ENCODE measurements at regions not wholly inside any gene's neighbourhood (a gene's known extent, or its start where the extent isn't known, plus 50 kb on each side); places are given as distances from the start of the nearest gene placed in this dataset.

DNA sequence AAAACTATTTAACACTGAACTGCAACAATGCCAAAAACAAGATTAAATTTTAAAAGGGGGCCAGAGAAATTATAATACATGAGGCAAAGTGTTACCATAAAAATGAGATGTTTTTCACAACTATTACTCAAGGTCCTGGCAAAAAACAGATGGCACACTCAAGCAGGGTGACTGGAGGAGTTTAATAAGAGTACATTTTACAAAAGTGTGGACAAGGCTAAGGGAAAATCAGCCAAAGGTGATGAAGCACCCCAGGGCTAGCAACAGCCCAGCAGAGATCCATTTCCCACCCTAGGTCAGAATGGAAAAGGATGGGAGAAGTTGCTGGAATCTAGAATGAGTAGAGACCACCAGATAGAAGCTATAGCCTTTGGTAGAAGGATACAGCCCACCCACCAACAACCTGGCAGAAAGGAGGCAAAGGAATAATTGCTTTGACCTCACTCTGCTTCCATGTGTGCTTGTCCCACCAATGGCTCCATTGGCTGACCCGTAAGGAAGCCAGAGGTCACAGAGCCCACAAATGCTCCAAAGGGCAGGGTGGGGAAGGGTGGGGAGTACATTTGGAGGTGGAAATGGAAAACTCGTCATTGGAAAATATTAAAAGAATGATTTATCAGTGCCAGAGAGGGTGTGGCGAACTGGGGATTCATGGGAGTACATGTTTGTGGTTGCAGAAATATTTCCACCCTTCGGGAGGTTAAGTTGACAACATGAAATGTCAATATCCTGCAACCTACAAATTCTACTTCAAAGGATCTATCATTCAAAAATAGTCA lies 161.0 kb upstream of the UBE2E2 start:
- FAIRE-seq (no peak), DNase-seq (ENCODE audit: low read depth in 1 of 2, low spot score in 2 of 2) (no peak)
- no peak overlapping the region for H3K4ac ChIP-seq (replicated peaks; ENCODE audit: insufficient read length, low read depth, low read length)
- no peaks in the 10 kb centered on the region for H3K79me1 ChIP-seq (ENCODE audit: low read depth, low read length)
- no peak overlapping the region for H3K4me2 ChIP-seq (ENCODE audit: insufficient read depth in 1 of 2, low read depth in 2 of 2, low read length in 2 of 2)
- H2AK5ac ChIP-seq (ENCODE audit: low read depth, low read length): no peak overlapping the region
- no peak overlapping the region for H2BK120ac ChIP-seq (replicated peaks; ENCODE audit: low read depth, low read length)
- H3K27me3 ChIP-seq (replicated peaks in 1 of 4; ENCODE audit: control insufficient read depth in 3 of 4, extremely low read depth in 1 of 4, insufficient read depth in 3 of 4, low read length in 3 of 4): no peaks in the 10 kb centered on the region
- H3K79me2 ChIP-seq (ENCODE audit: control insufficient read depth in 1 of 2, insufficient read depth in 2 of 2, low read length in 2 of 2): no peaks in the 10 kb centered on the region
- H2BK20ac ChIP-seq (ENCODE audit: low read length): no peak overlapping the region
- H4K5ac ChIP-seq (ENCODE audit: insufficient read length, low read depth, low read length): no peak overlapping the region
- H2BK15ac ChIP-seq (ENCODE audit: low read length): no peak overlapping the region
- ChIA-PET POLR2A (ENCODE audit: partially characterized antibody) (no interaction called here), CTCF (ENCODE audit: partially characterized antibody) (interaction anchor here (1.4 kb wide), 1 partner anchor 9 kb away, joined by 4 read pairs; no protein-coding TSS in a partner anchor)
- TF ChIP-seq BCL11A (IDR thresholded peaks at IDR 0.05; ENCODE audit: low read depth in 2 of 2, low read length in 2 of 2) (no peak), RFX5 (IDR thresholded peaks at IDR 0.05; ENCODE audit: borderline replicate concordance, low read depth, low read length) (no peak), TBP (IDR thresholded peaks at IDR 0.05; ENCODE audit: low read depth, low read length) (no peak), POLR2A (IDR thresholded peaks at IDR 0.05; ENCODE audit: control extremely low read depth in 1 of 2, low read depth in 2 of 2, low read length in 2 of 2) (no peak), CREB1 (IDR thresholded peaks at IDR 0.05) (no peak), JUND (IDR thresholded peaks at IDR 0.05; ENCODE audit: low read length) (no peak), SAP30 (IDR thresholded peaks at IDR 0.05; ENCODE audit: insufficient read depth, insufficient replicate concordance, low read length) (no peak), CBX8 (IDR thresholded peaks at IDR 0.05; ENCODE audit: borderline replicate concordance, low read depth, low read length) (no peak)
- no peak overlapping the region for H2AFZ ChIP-seq (ENCODE audit: low read length)
- peaks cover 0 to 3% of the 10 kb centered on the region in 2 experiments; a peak in 1 of 4 replicates for H3K9me3 ChIP-seq (ENCODE audit: insufficient read depth in 2 of 2, low read depth in 1 of 2, low read length in 1 of 2)
- H2BK5ac ChIP-seq (ENCODE audit: low read depth, low read length): no peak overlapping the region
- H4K91ac ChIP-seq (replicated peaks; ENCODE audit: insufficient read length, low read length): no peak overlapping the region
- H3K23ac ChIP-seq (ENCODE audit: insufficient read length): no peak overlapping the region
- H2BK12ac ChIP-seq (ENCODE audit: low read depth, low read length): no peak overlapping the region
- WGBS, 2 experiments (ENCODE audit: extremely low coverage in 1 of 2, insufficient coverage in 1 of 2, insufficient read length in 1 of 2, insufficient replicate concordance in 2 of 2, low coverage in 1 of 2, low lambda C conversion rate in 2 of 2, missing lambda C conversion rate in 1 of 2): 92% methylated on average over 4 of the region's 4 CpGs; no CpG with 5 or more reads in 1 of the 2 experiments
- H3K14ac ChIP-seq (ENCODE audit: insufficient read length): no peak overlapping the region
- no peaks in the 10 kb centered on the region for H3K23me2 ChIP-seq (ENCODE audit: low read depth, low read length)
- no peak overlapping the region for H3K27ac ChIP-seq (ENCODE audit: low read depth, low read length)
- H4K8ac ChIP-seq (ENCODE audit: extremely low read depth, insufficient read depth, low read length): no peak overlapping the region
- H4K20me1 ChIP-seq (replicated peaks in 1 of 2; ENCODE audit: control insufficient read depth in 1 of 2, insufficient read depth in 2 of 2, low read length in 2 of 2): no peaks in the 10 kb centered on the region
- H3K56ac ChIP-seq (replicated peaks; ENCODE audit: insufficient read length, low read depth, low read length): no peak overlapping the region
- H3K18ac ChIP-seq (ENCODE audit: extremely low read depth, low read length): no peak overlapping the region
- peaks cover 0 to 3% (median 0%) of the 10 kb centered on the region in 4 experiments; a peak in 1 of 7 replicates for H3K4me1 ChIP-seq (replicated peaks in 1 of 4; ENCODE audit: control insufficient read depth in 3 of 4, insufficient read depth in 4 of 4, low read length in 3 of 4)
- H3K9ac ChIP-seq (replicated peaks in 1 of 4; ENCODE audit: extremely low read depth in 1 of 4, low read depth in 3 of 4, low read length in 3 of 4): no peak overlapping the region
- no peaks in the 10 kb centered on the region for H3K36me3 ChIP-seq (ENCODE audit: control insufficient read depth in 2 of 4, insufficient read depth in 4 of 4, low read length in 3 of 4)
- H3K4me3 ChIP-seq (ENCODE audit: extremely low read depth in 1 of 4, insufficient read depth in 2 of 4, low read depth in 3 of 4, low read length in 4 of 4): no peak overlapping the region

All from H1 (cell line).